Left ventricle myocardium superior (tissue), 1 donor: ENCODE measurements at regions not wholly inside any gene's neighbourhood (a gene's known extent, or its start where the extent isn't known, plus 50 kb on each side); places are given as distances from the start of the nearest gene placed in this dataset.
A peak's percentile ranks its signal among the peaks of the same experiment; 100 is the strongest.

Source experiments
- ATAC-seq: fragments of 200-7000 bp; cut with Tn5 transposase; one replicate; pipeline ENCODE4 v1.9.1; 2020; ENCODE audit warnings: mild to moderate bottlenecking, moderate library complexity
- DNase-seq: peaks from one replicate; pipeline ENCODE4 v3.0.0-alpha.2; 2020
- intact Hi-C: fragments of 100-400 bp; cut with micrococcal nuclease; formaldehyde crosslinking; loops from one replicate; pipeline ENCODE4 v1.11.0; 2022
- donor health status: DM: no; HTN: yes; CAD: no; lungs with severe emphysema.

GRCh38 chr12:105840384-105840783 is 298.4 kb downstream of the NUAK1 start:
- intact Hi-C loops, result no loop called here
- DNase-seq (no peak), ATAC-seq (no peak)

DNA sequence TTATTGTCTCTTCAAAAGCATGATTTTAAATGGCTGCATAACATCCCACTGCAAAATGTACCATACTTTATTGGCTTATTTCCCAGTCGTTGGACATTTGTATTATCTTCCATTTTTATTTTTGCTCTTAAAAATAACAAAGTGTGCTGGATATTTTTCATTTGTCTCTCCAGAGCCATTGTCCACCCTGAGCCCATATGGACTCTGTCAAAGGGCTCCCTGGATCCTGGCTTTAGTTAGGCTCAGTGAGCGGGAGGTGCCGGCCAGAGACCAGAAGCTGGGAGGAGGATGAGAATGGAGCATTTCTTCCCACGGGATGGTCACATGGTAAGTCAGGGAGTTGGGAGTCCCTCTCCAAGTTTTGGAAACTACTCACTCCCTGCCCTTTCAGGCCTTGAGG is 296.9 kb downstream of the NUAK1 start:
- intact Hi-C loops, result no loop called here
- ATAC-seq, result peak; percentile 41

DNA sequence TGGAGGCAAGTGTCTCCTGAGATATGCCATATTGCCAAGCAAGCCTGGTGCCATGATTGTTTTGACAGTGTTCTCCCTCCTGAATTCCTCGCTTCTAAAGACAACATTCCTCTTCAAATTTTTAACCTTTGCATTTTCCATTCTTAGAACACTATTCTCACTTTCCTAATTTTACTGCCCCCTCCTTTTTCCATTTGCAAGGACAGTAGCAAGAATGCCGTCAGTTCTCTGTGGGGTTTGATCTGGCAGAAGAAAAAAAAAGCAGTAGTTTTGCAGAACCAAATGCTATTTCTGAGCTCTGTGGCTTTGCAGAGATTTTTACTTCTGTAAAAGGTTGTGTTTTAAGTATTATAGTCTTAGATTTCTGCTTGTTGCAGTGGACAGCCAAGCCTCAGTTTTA is 295.2 kb downstream of the NUAK1 start:
- ATAC-seq (no peak), DNase-seq (no peak)
- intact Hi-C loops, result no loop called here

More for the DNA sequence above, 296.9 kb downstream of the NUAK1 start:
- no peak for DNase-seq

- intact Hi-C loops, result no loop called here
- no peak for DNase-seq
These were observed 294.6 kb downstream of the NUAK1 start for GRCh38 chr12:105843986-105844760.

GRCh38 chr12:105846331-105846730 is 292.4 kb downstream of the NUAK1 start:
- DNase-seq (no peak), ATAC-seq (no peak)
- intact Hi-C loops, result no loop called here

More at GRCh38 chr12:105843986-105844760, 294.6 kb downstream of the NUAK1 start:
- no peak for ATAC-seq

DNA sequence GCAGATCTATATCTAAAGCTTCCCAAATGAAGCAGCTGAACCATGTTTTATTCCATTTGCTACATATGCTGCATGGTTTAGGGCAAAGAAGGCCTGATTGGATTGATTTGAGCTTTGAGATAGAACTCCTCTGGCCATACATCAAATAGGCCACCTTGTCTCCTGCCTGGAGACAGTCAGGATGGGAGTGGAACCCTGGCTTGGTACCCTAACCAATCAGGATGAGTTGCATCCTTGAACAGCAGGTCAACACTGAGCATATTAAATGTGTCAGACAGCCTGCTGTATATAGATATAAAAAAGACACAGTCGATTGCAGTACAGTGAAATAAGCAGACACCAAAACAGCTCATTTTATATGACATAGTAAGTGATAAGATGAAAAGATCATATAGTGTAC is 291.7 kb downstream of the NUAK1 start:
- no peak for ATAC-seq

DNA sequence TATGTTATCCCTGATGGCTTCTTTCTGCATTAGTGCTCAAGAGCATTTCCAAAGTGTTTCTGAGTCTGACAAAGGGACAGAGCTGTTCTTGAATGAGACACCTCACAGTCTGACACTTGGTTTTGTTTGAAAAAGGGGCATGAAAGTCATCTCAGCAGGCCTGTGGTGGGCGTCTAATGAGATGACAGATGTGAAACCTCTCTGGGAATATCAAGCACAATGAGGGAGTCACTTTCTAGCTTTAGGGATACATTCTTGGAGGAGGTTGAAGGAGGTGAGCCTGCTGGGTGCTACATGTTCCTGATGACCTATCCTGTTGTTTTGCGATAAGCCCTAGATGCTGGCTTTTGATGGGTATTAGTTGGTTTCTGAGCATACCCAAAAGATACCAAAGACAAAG is 290.5 kb downstream of the NUAK1 start:
- intact Hi-C loops, result no loop called here
- no peak for ATAC-seq

More for the DNA sequence above, 291.7 kb downstream of the NUAK1 start:
- intact Hi-C loops, result no loop called here
- DNase-seq, result no peak

DNA sequence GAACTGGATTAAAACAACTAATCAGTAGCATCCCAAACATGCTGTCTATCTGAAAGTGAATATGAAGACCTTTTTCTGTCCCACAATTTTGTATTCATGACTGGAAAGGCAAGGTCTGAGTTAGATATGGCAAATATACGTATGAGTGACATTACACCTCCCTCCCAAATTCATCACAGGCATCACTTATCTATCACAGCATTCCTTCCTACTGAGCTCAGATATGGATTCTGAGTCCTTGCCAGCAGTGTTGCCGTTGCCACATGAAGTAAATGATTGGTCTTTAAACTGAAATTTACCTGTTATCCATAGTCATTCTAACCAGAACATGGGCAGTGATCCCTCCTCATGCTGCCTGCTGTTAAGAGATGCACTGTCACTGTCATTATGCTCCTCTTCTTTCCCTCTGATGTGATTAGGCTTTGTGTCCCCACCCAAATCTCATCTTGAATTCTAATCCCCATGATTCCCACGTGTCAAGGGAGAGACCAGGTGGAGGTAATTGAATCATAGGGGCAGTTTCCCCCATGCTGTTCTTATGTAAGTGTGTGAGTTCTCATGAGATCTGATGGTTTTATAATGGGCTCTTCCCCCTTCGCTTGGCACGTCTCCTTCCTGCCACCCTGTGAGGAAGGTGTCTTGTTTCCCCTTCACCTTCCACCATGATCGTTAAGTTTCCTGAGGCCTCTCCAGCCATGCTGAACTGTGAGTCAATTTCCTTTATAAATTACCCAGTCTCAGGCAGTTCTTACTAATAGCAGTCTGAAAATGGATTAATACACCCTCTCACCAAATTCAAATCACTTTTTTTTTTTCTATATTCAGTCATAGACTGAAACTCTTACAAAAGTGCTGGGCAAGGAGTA is 288.4 kb downstream of the NUAK1 start:
- ATAC-seq, result no peak
- intact Hi-C loops, result no loop called here
- DNase-seq, result no peak

More for the DNA sequence above, 290.5 kb downstream of the NUAK1 start:
- no peak for DNase-seq

- no peak for ATAC-seq
- intact Hi-C loops, result no loop called here
- DNase-seq, result no peak
These were observed 286.3 kb downstream of the NUAK1 start for GRCh38 chr12:105852496-105852895.

DNA sequence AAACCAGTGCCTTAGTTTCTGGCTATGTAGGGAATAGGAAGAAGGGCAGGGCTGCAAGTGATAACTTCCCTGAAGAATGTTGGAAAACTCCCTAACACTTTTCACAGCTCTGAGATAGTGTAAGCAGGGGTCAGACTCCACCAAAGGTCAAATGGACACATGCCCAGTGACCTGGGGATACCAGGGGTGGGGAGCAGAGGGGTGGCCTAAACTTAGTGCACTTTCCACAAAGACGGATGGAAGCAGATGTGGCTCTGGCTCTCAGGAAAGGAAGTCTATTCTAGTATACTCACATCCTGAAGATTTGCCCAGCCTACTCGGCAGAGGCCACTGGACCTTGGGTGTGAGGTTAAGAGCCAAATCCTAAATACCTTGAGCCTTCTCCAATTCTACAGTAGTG is 285.8 kb downstream of the NUAK1 start:
- DNase-seq (peak; percentile 37), ATAC-seq (peak; percentile 89)
- intact Hi-C loops, result no loop called here

DNA sequence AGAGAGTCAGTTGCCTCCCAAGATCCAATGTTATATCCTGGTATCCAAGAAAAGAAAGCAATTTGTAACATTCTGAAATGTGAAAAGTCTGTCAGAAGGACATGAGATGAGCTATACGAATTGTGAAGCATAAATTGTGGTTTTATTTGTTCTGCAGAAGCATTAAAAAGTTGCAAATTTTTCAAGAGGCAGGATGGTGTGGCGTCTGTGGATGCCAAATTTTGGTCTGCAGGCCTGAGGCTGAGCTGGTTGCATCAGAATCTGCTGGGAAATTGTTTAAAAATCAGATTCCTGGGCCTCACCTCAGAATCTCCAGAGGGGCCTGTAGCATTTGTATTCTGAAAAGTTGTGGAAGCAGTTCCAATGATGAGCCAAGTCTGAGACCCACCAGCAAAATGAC is 284.7 kb downstream of the NUAK1 start:
- DNase-seq (no peak), ATAC-seq (no peak)
- intact Hi-C loops, result no loop called here

- intact Hi-C loops, result no loop called here
- peak; percentile 44 for DNase-seq
- ATAC-seq, result peak; percentile 13
These were observed 283.2 kb downstream of the NUAK1 start for GRCh38 chr12:105855361-105856047.

DNA sequence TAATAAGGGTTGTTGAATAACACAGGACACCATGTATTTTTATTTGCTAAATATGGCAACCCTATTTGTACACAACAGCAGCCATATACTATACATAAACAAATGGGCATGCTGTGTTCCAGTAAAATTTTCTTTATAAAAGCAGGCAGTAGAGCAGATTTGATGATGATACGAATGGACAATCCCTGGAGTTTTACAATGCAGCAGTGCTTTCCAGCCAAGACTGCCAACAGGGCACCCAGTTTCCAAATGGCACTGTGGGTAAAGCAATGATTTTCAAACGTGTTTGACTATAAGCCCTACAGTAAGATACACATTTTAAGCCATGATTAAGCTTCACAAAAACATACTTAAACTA is 282.7 kb downstream of the NUAK1 start:
- intact Hi-C loops, result no loop called here

GRCh38 chr12:105858981-105859710 is 279.6 kb downstream of the NUAK1 start:
- no peak for DNase-seq
- intact Hi-C loops, result no loop called here
- no peak for ATAC-seq

More for the DNA sequence above, 282.7 kb downstream of the NUAK1 start:
- ATAC-seq (no peak), DNase-seq (no peak)

DNA sequence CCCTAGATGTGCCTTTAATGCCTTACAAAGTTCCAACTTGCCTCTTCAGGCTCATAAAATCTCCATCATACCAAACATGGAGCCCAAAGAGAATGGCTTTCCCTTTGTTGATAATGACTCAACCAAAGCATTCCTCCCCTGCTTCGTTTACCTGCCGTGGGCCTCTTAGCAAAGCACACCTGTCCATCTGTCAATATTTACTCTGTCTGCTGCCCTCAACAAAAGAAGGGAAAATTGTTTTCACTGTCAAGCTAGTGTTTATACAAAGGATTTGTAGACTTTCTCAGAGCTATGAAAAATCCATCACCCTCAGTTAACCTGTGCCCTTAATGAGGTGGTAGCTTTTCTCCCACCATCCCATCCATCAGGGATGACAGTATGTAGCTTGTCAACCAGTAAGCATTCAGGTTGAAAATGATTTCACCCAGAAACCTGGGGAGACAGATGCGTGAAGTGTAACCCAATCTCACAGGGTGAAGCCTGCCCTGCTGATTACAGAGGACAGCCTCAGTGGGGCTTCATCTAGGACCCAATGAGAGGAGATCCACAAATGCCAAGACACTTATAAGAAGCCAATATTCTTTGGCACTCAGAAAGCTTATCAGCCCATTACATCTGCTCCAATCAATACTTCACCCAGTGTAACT is 278.1 kb downstream of the NUAK1 start:
- ATAC-seq (no peak), DNase-seq (no peak)
- intact Hi-C loops, result no loop called here

DNA sequence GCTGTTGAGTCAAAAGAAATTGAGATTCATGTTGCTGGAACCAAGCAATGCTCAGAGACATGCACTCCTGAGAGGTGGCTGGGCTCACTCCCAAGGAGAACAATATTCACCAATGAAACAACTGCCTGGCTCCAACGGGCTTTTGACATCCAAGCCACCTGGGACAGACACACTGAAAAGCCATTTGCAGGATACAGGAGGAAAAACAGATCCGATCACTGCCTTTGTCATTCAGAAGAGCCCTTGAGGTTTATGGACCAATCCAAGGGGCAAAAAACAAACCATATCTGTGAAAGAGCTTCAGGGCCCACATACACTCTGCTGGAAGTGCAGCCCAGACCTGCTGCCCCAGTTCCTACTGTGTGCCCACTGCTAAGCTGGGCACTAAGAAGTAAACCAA is 277.5 kb downstream of the NUAK1 start:
- intact Hi-C loops, result no loop called here
- no peak for ATAC-seq
- DNase-seq, result no peak

DNA sequence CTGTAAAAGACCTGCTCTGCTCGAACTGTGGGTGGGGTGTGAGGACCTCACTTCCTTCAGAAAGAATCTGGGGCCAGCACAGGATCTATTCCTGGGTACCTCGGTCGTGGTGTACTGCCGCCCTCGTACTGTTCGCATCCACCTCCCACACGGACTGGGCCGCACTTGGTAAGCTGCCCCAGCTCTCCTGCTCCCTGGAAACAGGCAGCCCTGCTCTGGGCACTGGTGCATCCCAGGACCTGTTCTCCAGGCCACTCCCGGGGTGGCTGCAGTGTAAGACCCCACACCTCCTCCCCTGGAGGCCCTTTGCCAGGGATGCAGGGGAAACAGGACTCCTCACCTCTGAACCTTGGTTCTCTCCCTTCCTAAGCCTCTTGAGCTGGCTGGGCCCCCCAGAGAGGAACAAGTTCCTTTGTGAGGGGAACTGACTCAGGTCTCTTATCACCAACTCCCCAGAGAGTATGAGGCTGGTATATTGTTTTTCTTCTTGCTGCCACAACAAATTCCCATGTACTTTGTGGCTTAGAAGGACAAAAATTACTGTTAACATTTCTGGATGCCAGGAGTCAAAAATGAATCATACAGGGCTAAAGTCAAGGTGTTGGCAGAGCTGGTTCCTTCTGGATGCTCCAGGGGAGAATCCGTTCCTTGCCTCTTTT is 276.5 kb downstream of the NUAK1 start:
- ATAC-seq, result no peak
- intact Hi-C loops, result no loop called here
- DNase-seq, result no peak

GRCh38 chr12:105864316-105864715 is 274.4 kb downstream of the NUAK1 start:
- DNase-seq, result no peak
- ATAC-seq, result peak; percentile 13
- intact Hi-C loops, result no loop called here
